ENCODE measurements at regions not wholly inside any gene's neighbourhood (a gene's known extent, or its start where the extent isn't known, plus 50 kb on each side); places are given as distances from the start of the nearest gene placed in this dataset.

DNA sequence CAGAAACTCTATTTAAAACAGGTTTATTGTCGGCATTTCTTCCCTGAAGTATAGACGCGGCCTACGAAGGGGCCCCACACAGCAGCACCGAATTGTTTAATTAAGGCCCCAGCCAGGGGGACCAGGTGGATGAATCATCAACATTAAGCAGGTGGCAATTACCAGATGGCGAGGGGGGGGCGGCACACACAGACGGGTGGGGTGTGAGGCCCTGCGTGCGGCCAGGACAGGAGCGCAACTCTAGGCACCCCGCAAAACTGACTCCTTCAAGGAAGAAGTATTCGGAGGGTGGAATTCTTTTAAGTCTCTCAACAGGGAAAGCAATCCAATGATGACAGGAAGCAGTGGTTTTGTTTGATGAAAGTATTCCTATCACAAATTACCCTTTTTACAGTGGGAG lies 830.4 kb downstream of the GALR1 start:
- no peak overlapping the region for H3K4me3 ChIP-seq (ENCODE audit: low read depth, low read length)
- TF ChIP-seq, protein P1, sequence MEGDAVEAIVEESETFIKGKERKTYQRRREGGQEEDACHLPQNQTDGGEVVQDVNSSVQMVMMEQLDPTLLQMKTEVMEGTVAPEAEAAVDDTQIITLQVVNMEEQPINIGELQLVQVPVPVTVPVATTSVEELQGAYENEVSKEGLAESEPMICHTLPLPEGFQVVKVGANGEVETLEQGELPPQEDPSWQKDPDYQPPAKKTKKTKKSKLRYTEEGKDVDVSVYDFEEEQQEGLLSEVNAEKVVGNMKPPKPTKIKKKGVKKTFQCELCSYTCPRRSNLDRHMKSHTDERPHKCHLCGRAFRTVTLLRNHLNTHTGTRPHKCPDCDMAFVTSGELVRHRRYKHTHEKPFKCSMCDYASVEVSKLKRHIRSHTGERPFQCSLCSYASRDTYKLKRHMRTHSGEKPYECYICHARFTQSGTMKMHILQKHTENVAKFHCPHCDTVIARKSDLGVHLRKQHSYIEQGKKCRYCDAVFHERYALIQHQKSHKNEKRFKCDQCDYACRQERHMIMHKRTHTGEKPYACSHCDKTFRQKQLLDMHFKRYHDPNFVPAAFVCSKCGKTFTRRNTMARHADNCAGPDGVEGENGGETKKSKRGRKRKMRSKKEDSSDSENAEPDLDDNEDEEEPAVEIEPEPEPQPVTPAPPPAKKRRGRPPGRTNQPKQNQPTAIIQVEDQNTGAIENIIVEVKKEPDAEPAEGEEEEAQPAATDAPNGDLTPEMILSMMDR (IDR thresholded peaks at IDR 0.05; ENCODE audit: borderline replicate concordance, insufficient read depth, low read depth, low read length): no peak

- TF ChIP-seq, protein P1 (IDR thresholded peaks at IDR 0.05; ENCODE audit: borderline replicate concordance, insufficient read depth, low read depth, low read length): no peak
- H3K4me3 ChIP-seq (ENCODE audit: low read depth, low read length): no peak overlapping the region
Measured at GRCh38 chr18:78080761-78081160, 831.1 kb downstream of the GALR1 start.

DNA sequence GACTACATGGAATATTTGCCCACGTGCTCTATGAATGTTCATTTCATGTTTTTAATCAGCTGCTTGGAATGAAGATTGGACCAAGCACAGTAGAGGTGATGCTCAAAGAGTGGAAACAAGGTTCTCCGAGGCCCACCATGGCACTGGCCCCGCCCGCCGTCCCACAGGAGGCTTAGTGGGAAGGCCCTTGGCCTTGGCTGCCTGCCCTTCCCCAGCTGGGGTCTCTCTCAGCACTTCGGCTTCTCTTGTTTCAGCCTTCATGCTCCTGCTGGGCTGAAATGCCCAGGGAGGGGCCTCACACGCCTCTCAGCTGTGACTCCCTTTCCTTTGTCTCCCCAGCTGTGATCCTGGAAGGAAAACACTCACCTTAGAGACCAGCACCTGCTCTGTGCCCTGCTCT lies 833.2 kb downstream of the GALR1 start:
- TF ChIP-seq, protein P1 (IDR thresholded peaks at IDR 0.05; ENCODE audit: borderline replicate concordance, insufficient read depth, low read depth, low read length): no peak
- H3K4me3 ChIP-seq (ENCODE audit: low read depth, low read length): no peak overlapping the region

- TF ChIP-seq, protein P1 (IDR thresholded peaks at IDR 0.05; ENCODE audit: borderline replicate concordance, insufficient read depth, low read depth, low read length): no peak
- H3K4me3 ChIP-seq (ENCODE audit: low read depth, low read length): no peak overlapping the region
Measured at GRCh38 chr18:78085241-78086185, 835.9 kb downstream of the GALR1 start.

- no peak overlapping the region for H3K4me3 ChIP-seq (ENCODE audit: low read depth, low read length)
- TF ChIP-seq, protein P1 (IDR thresholded peaks at IDR 0.05; ENCODE audit: borderline replicate concordance, insufficient read depth, low read depth, low read length): no peak
Measured at GRCh38 chr18:78086931-78087330, 837.3 kb downstream of the GALR1 start.

- TF ChIP-seq, protein P1 (IDR thresholded peaks at IDR 0.05; ENCODE audit: borderline replicate concordance, insufficient read depth, low read depth, low read length): no peak
- no peak overlapping the region for H3K4me3 ChIP-seq (ENCODE audit: low read depth, low read length)
Measured at GRCh38 chr18:78087338-78087737, 837.7 kb downstream of the GALR1 start.

GRCh38 chr18:78090584-78090983 lies 840.9 kb downstream of the GALR1 start:
- TF ChIP-seq, protein P1 (IDR thresholded peaks at IDR 0.05; ENCODE audit: borderline replicate concordance, insufficient read depth, low read depth, low read length): no peak

More at GRCh38 chr18:78090584-78090983, 840.9 kb downstream of the GALR1 start:
- no peak overlapping the region for H3K4me3 ChIP-seq (ENCODE audit: low read depth, low read length)
